Activated T-helper 2 cell treated with anti-CD3 and anti-CD28 coated beads, Interferon-gamma antibody, Interleukin-2, Interleukin-4, amounts not matched to agents 10 μg/mL and 5 μg/mL and 100 μg/mL, durations not matched to agents 14 hours and 24 hours and 36 hours (primary cell): ENCODE measurements at regions not wholly inside any gene's neighbourhood (a gene's known extent, or its start where the extent isn't known, plus 50 kb on each side); places are given as distances from the start of the nearest gene placed in this dataset.
A peak's percentile ranks its signal among the peaks of the same experiment; 100 is the strongest.

Experiments used
- DNase-seq: peaks from one replicate; pipeline ENCODE4 v3.0.0; 2021; ENCODE audit warnings: low spot score
- H3K27ac Mint-ChIP-seq: one replicate; pipeline ENCODE4 v1.8.0; 2021; ENCODE audit warnings: mixed read lengths
- H3K27me3 Mint-ChIP-seq: one replicate; pipeline ENCODE4 v1.8.0; 2021; ENCODE audit warnings: low read depth, mixed read lengths
- H3K36me3 Mint-ChIP-seq: one replicate; pipeline ENCODE4 v1.8.0; 2021; ENCODE audit warnings: low read depth, mixed read lengths
- H3K4me1 Mint-ChIP-seq: one replicate; pipeline ENCODE4 v1.8.0; 2021; ENCODE audit warnings: low read depth, mixed read lengths
- H3K4me3 Mint-ChIP-seq: one replicate; pipeline ENCODE4 v1.8.0; 2021; ENCODE audit warnings: low read depth, mild to moderate bottlenecking, moderate library complexity, mixed read lengths
- H3K9me3 Mint-ChIP-seq: one replicate; pipeline ENCODE4 v1.8.0; 2021; ENCODE audit warnings: mixed read lengths
- intact Hi-C: fragments of 100-400 bp; cut with micrococcal nuclease; formaldehyde crosslinking; loops from one replicate; pipeline ENCODE4 v1.15.1; 2023

DNA sequence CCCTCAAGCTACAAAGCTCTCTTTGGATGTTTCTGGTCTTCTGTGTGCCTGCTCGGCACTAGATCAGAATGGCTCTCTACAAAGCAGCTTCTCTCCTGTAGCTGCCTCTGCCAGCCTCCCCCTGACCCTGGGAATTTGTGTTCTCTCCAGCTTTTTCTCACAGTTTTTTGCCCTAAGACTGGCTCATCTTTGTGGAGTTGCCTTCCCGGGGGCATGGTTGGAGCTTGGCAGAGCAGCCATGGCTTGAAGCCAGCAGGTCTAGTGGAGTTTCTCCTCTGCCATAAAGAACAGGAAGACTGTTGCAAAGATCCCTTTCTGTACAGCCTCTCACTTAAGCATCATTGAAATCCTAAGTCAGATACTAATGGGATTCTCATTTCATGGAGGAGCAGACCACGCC, 163.3 kb upstream of the MAMLD1 start:
- no peaks in the 10 kb centered on the region for H3K27me3 Mint-ChIP-seq
- H3K36me3 Mint-ChIP-seq: no peaks in the 10 kb centered on the region
- DNase-seq: no peak
- H3K4me3 Mint-ChIP-seq: no peak overlapping the region
- intact Hi-C loops: loop anchor here (5.0 to 10.0 kb wide), 3 partner anchors 162 to 315 kb away; partner anchors contain the start of genes MAGEA8 and MAMLD1
- H3K9me3 Mint-ChIP-seq: no peaks in the 10 kb centered on the region
- peaks cover 8% of the 10 kb centered on the region for H3K4me1 Mint-ChIP-seq
- no peak overlapping the region for H3K27ac Mint-ChIP-seq

DNA sequence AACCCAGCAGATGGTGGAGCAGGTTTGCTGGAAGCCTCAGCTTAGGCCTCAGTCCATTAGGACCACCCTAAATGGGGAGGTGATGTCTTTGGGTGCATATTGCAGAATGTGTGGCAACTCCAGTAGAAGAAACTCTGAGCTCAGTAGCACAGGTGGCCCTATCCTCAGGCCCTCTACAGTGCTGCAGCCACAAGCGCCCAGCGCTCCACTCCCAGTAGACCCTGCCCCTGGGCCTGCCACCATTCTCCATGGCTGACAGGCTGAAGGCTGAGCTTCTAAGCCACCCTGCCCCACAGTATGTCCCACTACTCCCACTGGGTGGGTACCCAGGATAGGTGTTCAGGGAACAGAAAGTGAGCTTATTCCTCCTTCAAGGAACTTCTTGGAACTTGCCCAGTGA, 162.8 kb upstream of the MAMLD1 start:
- Mint-ChIP-seq H3K27me3 (no peaks in the 10 kb centered on the region), H3K4me3 (no peak overlapping the region), H3K4me1 (peaks cover 8% of the 10 kb centered on the region), H3K36me3 (no peaks in the 10 kb centered on the region), H3K9me3 (no peaks in the 10 kb centered on the region), H3K27ac (no peak overlapping the region)
- intact Hi-C loops: loop anchor here (5.0 to 10.0 kb wide), 3 partner anchors 162 to 316 kb away; partner anchors contain the start of genes MAGEA8 and MAMLD1
- no peak for DNase-seq

DNA sequence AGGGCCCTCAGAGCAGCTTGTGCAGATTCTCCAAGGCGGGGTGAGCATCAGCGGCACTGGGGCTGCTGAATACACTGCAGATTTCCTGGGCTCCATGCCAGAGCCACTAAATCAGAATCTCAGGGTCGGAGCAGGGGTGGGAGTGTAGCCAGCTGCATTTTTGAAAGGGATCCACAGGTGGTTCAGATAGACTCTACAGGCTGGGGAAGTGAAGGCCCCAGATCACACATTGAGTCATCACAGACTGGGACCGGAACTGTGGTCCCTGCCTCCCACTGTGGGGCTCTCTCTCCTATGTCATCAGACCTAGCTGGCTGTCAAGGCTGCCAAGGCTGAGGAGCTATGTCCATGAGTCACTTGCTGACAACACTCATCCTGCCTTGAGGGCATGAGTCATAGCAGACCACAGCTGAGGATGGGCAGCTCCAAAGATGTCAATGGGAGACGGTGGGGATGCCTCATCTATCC, 162.3 kb upstream of the MAMLD1 start:
- Mint-ChIP-seq H3K9me3 (no peaks in the 10 kb centered on the region), H3K36me3 (no peaks in the 10 kb centered on the region), H3K4me1 (peaks cover 8% of the 10 kb centered on the region), H3K4me3 (no peak overlapping the region), H3K27me3 (no peaks in the 10 kb centered on the region), H3K27ac (no peak overlapping the region)
- intact Hi-C loops: loop anchor here (1.0 to 10.0 kb wide), 4 partner anchors 161 to 376 kb away; partner anchors contain the start of genes MAGEA8 and MAMLD1
- peak; percentile 28 for DNase-seq

DNA sequence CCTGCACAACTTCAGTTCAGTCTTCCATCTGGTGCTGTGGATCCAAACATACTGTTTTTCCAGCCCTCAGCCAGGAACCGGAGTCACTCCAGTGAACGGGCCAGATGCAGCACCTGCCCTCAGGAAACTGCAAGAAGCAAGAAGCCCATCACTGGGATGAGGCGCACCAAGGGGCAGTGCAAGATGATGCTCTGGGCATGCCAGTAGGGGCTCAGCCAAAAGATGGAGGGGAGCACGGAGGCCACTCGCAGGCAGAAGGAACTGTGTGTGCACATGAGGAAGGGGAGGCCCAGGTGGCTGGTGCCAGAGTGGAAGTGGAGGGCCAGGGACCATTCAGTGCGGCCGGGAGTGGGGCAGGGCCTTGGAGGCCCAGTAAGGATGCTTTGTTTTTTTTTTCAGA, 161.7 kb upstream of the MAMLD1 start:
- DNase-seq: no peak
- intact Hi-C loops: loop anchor here (1.0 to 10.0 kb wide), 4 partner anchors 161 to 376 kb away; partner anchors contain the start of genes MAGEA8 and MAMLD1
- H3K4me3 Mint-ChIP-seq: no peak overlapping the region
- H3K27me3 Mint-ChIP-seq: no peaks in the 10 kb centered on the region
- no peak overlapping the region for H3K27ac Mint-ChIP-seq
- H3K4me1 Mint-ChIP-seq: peaks cover 8% of the 10 kb centered on the region
- H3K36me3 Mint-ChIP-seq: no peaks in the 10 kb centered on the region
- H3K9me3 Mint-ChIP-seq: no peaks in the 10 kb centered on the region

DNA sequence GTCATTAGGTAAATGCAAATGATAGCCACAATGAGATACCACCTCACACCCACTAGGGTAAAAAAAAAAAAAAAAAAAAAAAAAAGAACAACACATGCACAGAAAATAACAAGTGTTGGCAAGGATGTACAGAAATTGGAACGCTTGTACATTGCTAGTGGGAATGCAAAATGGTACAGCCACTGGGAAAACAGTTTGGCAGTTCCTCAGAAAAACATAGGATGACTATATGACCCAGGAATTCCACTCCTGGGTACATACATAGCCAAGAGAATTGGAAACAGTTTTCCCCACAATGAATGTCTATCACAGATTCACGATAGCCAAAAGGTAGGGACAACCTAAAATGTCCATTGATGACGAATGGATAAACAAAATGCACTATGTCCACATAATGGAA, 161.3 kb upstream of the MAMLD1 start:
- DNase-seq: no peak
- no peak overlapping the region for H3K4me3 Mint-ChIP-seq
- no peaks in the 10 kb centered on the region for H3K36me3 Mint-ChIP-seq
- H3K27me3 Mint-ChIP-seq: no peaks in the 10 kb centered on the region
- H3K9me3 Mint-ChIP-seq: no peaks in the 10 kb centered on the region
- H3K4me1 Mint-ChIP-seq: peaks cover 8% of the 10 kb centered on the region
- intact Hi-C loops: loop anchor here (1.0 to 10.0 kb wide), 4 partner anchors 160 to 375 kb away; partner anchors contain the start of genes MAGEA8 and MAMLD1
- no peak overlapping the region for H3K27ac Mint-ChIP-seq

DNA sequence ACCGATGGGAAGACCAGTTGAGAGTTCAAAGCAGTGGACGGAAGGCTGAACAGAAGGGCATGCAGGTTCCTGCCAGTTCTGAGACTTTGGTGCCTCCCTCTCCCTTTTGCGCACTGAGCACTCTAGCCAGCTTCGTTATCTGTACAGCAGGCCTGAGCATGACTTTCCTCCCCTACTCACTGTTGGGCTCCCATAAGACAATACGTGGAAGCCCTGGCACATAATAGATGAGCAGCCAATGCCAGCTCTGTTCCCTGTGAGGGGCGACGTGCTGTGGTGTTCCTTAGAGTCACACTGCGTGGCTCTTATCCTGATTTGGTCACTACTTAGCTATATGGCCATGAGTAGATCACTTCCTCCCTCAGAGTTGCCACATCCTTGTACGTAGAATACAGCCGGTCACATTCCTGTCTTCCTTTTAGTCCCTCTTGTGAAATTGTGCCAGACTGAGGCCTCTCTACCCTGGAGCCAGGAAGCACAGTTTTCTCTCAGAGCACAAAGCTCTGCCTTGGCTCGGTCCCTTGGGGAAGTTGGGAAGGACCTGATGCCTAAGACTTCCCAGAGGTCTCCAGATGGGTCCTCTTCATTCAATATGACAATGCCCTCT, 160.4 kb upstream of the MAMLD1 start:
- intact Hi-C loops: loop anchor here (5.0 to 10.0 kb wide), 3 partner anchors 160 to 318 kb away; partner anchors contain the start of genes MAGEA8 and MAMLD1

DNA sequence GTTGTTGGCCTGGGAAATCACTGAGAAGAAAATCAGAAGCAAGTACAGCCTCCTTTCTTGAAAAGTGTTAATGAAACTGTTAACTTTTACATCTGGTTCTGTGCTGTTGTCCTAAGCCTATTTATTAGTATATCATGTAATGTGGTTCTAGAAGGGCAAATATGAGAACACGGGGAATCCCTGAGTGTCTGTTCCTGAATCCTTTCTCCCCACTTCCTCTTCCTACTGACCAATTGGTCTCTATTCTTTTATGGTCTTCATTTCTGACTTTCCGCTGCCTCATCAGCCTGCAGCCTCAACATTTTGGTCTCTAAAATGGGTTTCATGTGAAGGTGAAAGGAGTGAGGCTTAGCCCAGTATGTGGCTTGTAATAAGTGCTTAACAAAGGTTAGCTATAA, 159.9 kb upstream of the MAMLD1 start:
- Mint-ChIP-seq H3K36me3 (no peaks in the 10 kb centered on the region), H3K4me1 (peaks cover 8% of the 10 kb centered on the region), H3K4me3 (no peak overlapping the region), H3K27me3 (no peaks in the 10 kb centered on the region), H3K9me3 (no peaks in the 10 kb centered on the region), H3K27ac (no peak overlapping the region)
- intact Hi-C loops: loop anchor here (5.0 to 10.0 kb wide), 3 partner anchors 159 to 318 kb away; partner anchors contain the start of genes MAGEA8 and MAMLD1
- DNase-seq: no peak

More for the DNA sequence above, 160.4 kb upstream of the MAMLD1 start:
- Mint-ChIP-seq H3K27ac (no peak overlapping the region), H3K36me3 (no peaks in the 10 kb centered on the region), H3K9me3 (no peaks in the 10 kb centered on the region), H3K27me3 (no peaks in the 10 kb centered on the region), H3K4me1 (peaks cover 8% of the 10 kb centered on the region), H3K4me3 (no peak overlapping the region)
- DNase-seq: no peak

DNA sequence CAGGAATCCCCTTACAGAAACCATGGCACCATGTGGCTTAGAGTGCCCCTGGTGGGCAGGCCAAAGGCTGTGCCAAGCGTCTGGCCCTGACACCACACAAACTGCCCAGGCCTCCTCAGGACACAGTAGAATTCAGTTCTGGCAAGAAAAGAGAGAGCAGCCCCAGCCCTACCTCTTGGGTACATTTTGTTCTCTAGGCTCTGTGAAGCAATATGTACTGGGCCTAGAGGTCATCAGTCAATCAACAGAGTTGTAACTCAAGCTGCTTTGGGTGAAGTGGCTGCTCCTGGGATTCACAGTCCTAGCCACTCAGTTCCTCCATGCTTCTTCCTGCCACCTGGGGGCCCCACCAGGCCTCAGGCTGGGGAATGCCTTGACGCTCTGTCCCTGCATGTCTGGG, 158.1 kb upstream of the MAMLD1 start:
- no peak for DNase-seq
- intact Hi-C loops: loop anchor here (10.0 kb wide), 1 partner anchor 320 kb away; the partner anchor contains the start of gene MAGEA8
- Mint-ChIP-seq H3K27me3 (peaks cover under 1% of the 10 kb centered on the region), H3K36me3 (no peaks in the 10 kb centered on the region), H3K4me3 (no peak overlapping the region), H3K9me3 (no peaks in the 10 kb centered on the region), H3K4me1 (peaks cover 8% of the 10 kb centered on the region), H3K27ac (no peak overlapping the region)

DNA sequence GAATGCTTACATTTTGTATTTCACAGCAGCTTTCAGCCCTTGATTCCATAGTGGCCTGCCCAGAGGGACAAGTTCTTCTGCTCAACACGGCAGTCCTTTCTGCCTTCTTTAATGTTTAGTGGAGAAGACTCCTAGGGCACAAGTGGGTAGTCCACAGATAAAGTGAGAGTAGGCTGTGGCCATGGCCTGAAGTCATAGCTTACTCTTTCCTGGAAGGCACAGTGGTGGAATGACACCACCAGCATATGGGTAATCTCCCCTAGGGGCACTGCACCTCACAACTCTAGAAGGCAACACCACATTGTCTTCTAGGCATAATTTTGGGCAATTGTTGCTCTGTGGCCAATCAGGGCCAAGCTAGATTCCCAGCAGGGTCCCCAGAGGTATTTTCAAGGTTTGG, 155.4 kb upstream of the MAMLD1 start:
- no peak for DNase-seq
- no peaks in the 10 kb centered on the region for H3K9me3 Mint-ChIP-seq
- intact Hi-C loops: loop anchor here (10.0 kb wide), 1 partner anchor 323 kb away; the partner anchor contains the start of gene MAGEA8
- H3K27ac Mint-ChIP-seq: no peak overlapping the region
- H3K4me1 Mint-ChIP-seq: no peaks in the 10 kb centered on the region
- H3K27me3 Mint-ChIP-seq: peaks cover 11% of the 10 kb centered on the region
- H3K36me3 Mint-ChIP-seq: no peaks in the 10 kb centered on the region
- no peak overlapping the region for H3K4me3 Mint-ChIP-seq

DNA sequence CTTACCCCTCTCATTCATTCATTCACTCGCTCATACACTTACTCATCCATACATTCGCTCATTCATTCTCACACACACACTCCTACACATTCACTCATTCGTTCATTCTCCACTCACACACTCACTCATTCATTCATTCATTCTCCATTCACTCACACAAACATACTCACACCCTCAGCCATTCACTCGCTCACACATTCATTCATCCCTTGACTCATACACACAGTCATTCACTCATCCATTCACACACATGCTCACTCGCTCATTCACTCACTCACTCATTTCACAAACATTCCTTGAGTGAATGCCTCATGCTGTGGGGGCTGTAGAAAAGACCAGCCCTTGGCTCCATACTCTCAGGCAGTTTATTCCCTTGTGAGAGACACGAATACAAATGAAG, 151.1 kb upstream of the MAMLD1 start:
- no peaks in the 10 kb centered on the region for H3K36me3 Mint-ChIP-seq

DNA sequence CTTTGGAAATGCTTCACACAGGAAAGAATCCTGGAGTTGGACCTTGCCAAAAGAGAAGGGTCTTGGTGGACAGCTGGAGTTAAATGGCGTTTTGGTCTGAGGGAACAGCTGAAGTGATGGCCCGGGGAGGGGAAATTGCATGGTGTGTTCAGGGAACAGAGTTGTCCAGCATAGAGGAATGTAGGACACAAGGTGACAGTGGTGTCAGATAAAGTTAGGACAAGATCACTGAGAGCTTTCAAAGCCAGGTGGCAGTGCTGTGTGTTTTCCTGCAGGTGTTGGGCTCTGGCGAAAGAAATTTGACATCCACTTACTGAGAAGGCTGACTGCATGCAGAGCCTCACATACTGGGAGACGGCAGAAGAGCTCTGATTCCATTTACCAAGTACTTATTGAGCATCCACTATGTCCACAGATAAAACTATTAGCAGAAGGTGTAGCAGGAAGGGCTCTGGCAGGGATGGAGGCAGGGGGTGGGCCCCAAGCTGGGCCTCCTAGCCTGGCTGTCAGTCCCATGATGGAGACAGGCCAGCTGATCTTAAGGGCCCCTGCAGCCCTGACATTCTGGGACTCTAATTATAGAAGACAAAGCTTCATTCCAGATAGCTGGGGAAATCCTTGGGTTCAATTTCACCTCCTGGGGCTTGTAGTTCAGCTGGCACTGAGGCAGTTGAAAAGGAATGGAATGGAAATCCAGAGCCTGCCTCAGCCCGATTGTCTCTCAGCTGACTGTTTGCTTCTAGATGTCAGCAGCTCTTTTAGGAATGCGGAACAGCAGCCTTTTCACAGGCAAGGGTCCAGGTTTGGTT, 150.2 kb upstream of the MAMLD1 start:
- Mint-ChIP-seq H3K9me3 (no peaks in the 10 kb centered on the region), H3K4me3 (no peak overlapping the region), H3K27me3 (peaks cover 12% of the 10 kb centered on the region), H3K27ac (no peak overlapping the region), H3K36me3 (no peaks in the 10 kb centered on the region), H3K4me1 (no peaks in the 10 kb centered on the region)
- no peak for DNase-seq
- intact Hi-C loops: no loop called here

More for the DNA sequence above, 151.1 kb upstream of the MAMLD1 start:
- DNase-seq: no peak
- Mint-ChIP-seq H3K4me1 (no peaks in the 10 kb centered on the region), H3K9me3 (no peaks in the 10 kb centered on the region), H3K27me3 (peaks cover 12% of the 10 kb centered on the region), H3K27ac (no peak overlapping the region), H3K4me3 (no peak overlapping the region)
- intact Hi-C loops: no loop called here

DNA sequence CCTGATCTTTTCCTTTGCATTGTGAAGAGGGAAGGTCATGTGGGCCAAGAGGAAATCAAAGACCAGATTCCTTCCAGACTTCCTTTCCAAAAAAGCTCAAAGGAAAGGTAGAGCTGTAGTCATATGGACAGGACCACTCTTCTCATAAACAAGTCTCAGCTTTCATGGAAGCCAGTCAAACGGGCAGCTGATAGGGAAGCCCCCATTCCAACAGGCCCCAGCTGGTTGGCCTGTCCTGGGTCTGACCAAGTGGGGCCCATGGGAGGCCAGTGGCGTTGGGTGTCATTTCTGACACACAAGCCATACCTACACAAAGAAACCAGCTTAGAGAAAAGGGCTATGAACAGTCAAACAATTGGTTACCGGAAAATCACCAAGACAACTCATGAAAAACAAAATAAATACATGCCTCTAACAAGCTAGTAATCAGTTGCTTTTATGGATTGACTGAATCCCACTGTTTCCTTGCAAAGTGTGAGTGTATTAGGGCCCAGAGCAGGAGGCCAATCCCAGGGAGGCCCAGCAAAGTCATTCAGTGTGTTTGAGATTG, 149.6 kb upstream of the MAMLD1 start:
- Mint-ChIP-seq H3K36me3 (no peaks in the 10 kb centered on the region), H3K27ac (no peak overlapping the region), H3K27me3 (peaks cover 12% of the 10 kb centered on the region), H3K4me1 (no peaks in the 10 kb centered on the region), H3K4me3 (no peak overlapping the region), H3K9me3 (no peaks in the 10 kb centered on the region)
- DNase-seq: no peak
- intact Hi-C loops: no loop called here
